GM23338 (cell line): ENCODE measurements at regions not wholly inside any gene's neighbourhood (a gene's known extent, or its start where the extent isn't known, plus 50 kb on each side); places are given as distances from the start of the nearest gene placed in this dataset.

ENCODE experiments used
- ATAC-seq: fragments of 200-7000 bp; cut with Tn5 transposase; 3 replicates; pipeline ENCODE4 v1.9.1; 2020
- DNase-seq: peaks from one replicate; pipeline ENCODE4 v3.0.0-alpha.2; 2015; ENCODE audit warnings: low spot score
- H2AFZ ChIP-seq: fragments of 200-600 bp; sonication (generic); 2 replicates; pipeline ENCODE4 v1.8.0; 2016; ENCODE audit warnings: antibody characterized with exemption, mild to moderate bottlenecking, moderate library complexity
- H3F3A ChIP-seq: fragments of 200-600 bp; sonication (generic); replicated peaks from 2 replicates; pipeline ENCODE4 v1.8.0; 2017; ENCODE audit warnings: antibody characterized with exemption, mixed run types, low read depth
- H3K27ac ChIP-seq: fragments of 200-600 bp; sonication (generic); 2 replicates; pipeline ENCODE4 v1.6.1; 2016; ENCODE audit warnings: low read depth
- H3K27me3 ChIP-seq: fragments of 200-600 bp; sonication (generic); 2 replicates; pipeline ENCODE4 v1.8.0; 2016; ENCODE audit warnings: mild to moderate bottlenecking, mixed run types, moderate library complexity; ENCODE audit not compliant: insufficient read depth
- H3K36me3 ChIP-seq: fragments of 200-600 bp; sonication (generic); 2 replicates; pipeline ENCODE4 v1.8.0; 2016; ENCODE audit warnings: mild to moderate bottlenecking; ENCODE audit not compliant: insufficient read depth
- H3K4me1 ChIP-seq: fragments of 200-600 bp; sonication (generic); 2 replicates; pipeline ENCODE4 v1.8.0; 2016; ENCODE audit warnings: mild to moderate bottlenecking, moderate library complexity; ENCODE audit not compliant: insufficient read depth
- H3K4me2 ChIP-seq: fragments of 200-600 bp; sonication (generic); 2 replicates; pipeline ENCODE4 v1.7.1; 2017; ENCODE audit warnings: mixed run types
- H3K4me3 ChIP-seq: fragments of 200-600 bp; sonication (generic); 2 replicates; pipeline ENCODE4 v1.6.1; 2016; ENCODE audit warnings: mixed run types
- H3K79me2 ChIP-seq: fragments of 200-600 bp; sonication (generic); replicated peaks from 2 replicates; pipeline ENCODE4 v1.8.0; 2017; ENCODE audit warnings: mild to moderate bottlenecking; ENCODE audit not compliant: insufficient read depth
- H3K9me2 ChIP-seq: fragments of 200-600 bp; sonication (generic); 2 replicates; pipeline ENCODE4 v1.8.0; 2017; ENCODE audit not compliant: insufficient read depth
- H4K20me1 ChIP-seq: fragments of 200-600 bp; sonication (generic); replicated peaks from 2 replicates; pipeline ENCODE4 v1.8.0; 2017; ENCODE audit warnings: mild to moderate bottlenecking; ENCODE audit not compliant: insufficient read depth
- H3K27ac Mint-ChIP-seq: 2 replicates; pipeline ENCODE4 v1.8.0; 2020; ENCODE audit warnings: inconsistent platforms, mild to moderate bottlenecking, moderate library complexity, mixed read lengths
- H3K27me3 Mint-ChIP-seq: 3 replicates; pipeline ENCODE4 v1.8.0; 2022; ENCODE audit warnings: low read depth, mild to moderate bottlenecking, moderate library complexity, mixed read lengths, inconsistent platforms; ENCODE audit not compliant: insufficient read depth, poor library complexity
- H3K36me3 Mint-ChIP-seq: 3 replicates; pipeline ENCODE4 v1.8.0; 2021; ENCODE audit warnings: low read depth, mild to moderate bottlenecking, inconsistent platforms, moderate library complexity, mixed read lengths
- H3K4me1 Mint-ChIP-seq: 3 replicates; pipeline ENCODE4 v1.8.0; 2020; ENCODE audit warnings: mild to moderate bottlenecking, inconsistent platforms, mixed read lengths
- H3K4me3 Mint-ChIP-seq: 3 replicates; pipeline ENCODE4 v1.8.0; 2021; ENCODE audit warnings: moderate library complexity, mild to moderate bottlenecking, inconsistent platforms, mixed read lengths
- H3K9me3 Mint-ChIP-seq: 3 replicates; pipeline ENCODE4 v1.8.0; 2020; ENCODE audit warnings: moderate library complexity, mild to moderate bottlenecking, inconsistent platforms, mixed read lengths
- CTCF ChIP-seq, 2 experiments: fragments of 200-600 bp in 1 of 2; sonication (generic) in 1 of 2; conservative IDR thresholded peaks; 2 replicates each; pipeline versions ENCODE4 v1.5.1 to v1.6.1; 2016 to 2017; ENCODE audit warnings: antibody characterized with exemption in 2 of 2, low read depth in 2 of 2, mild to moderate bottlenecking in 2 of 2, moderate library complexity in 1 of 2
- ETS1 ChIP-seq: IDR thresholded peaks from 2 replicates; pipeline ENCODE4 v1.6.1; 2016; ENCODE audit warnings: antibody characterized with exemption
- EZH2 ChIP-seq: fragments of 200-600 bp; sonication (generic); IDR thresholded peaks from one replicate; pipeline ENCODE4 v1.8.0; 2017; ENCODE audit warnings: antibody characterized with exemption, mild to moderate bottlenecking, low read depth; ENCODE audit not compliant: unreplicated experiment
- EZH2phosphoT487 ChIP-seq: fragments of 200-600 bp; sonication (generic); IDR thresholded peaks from one replicate; pipeline ENCODE4 v1.8.1; 2018; ENCODE audit warnings: antibody characterized with exemption; ENCODE audit not compliant: unreplicated experiment
- JUNB ChIP-seq: IDR thresholded peaks from one replicate; pipeline ENCODE4 v1.6.1; 2016; ENCODE audit warnings: antibody characterized with exemption; ENCODE audit not compliant: unreplicated experiment
- NANOG ChIP-seq: IDR thresholded peaks from 2 replicates; pipeline ENCODE4 v1.6.1; 2016; ENCODE audit warnings: antibody characterized with exemption, borderline replicate concordance
- ZNF331 ChIP-seq: fragments of 250-450 bp; sonication (Bioruptor Pico); IDR thresholded peaks from 2 replicates; pipeline ENCODE4 v1.5.0; 2020; ENCODE audit warnings: low read depth, mild to moderate bottlenecking, moderate library complexity
- TF ChIP-seq, protein P1 (sequence below): IDR thresholded peaks from one replicate; pipeline ENCODE4 v1.6.1; 2018; ENCODE audit warnings: antibody characterized with exemption; ENCODE audit not compliant: unreplicated experiment

- TF ChIP-seq, protein P1, sequence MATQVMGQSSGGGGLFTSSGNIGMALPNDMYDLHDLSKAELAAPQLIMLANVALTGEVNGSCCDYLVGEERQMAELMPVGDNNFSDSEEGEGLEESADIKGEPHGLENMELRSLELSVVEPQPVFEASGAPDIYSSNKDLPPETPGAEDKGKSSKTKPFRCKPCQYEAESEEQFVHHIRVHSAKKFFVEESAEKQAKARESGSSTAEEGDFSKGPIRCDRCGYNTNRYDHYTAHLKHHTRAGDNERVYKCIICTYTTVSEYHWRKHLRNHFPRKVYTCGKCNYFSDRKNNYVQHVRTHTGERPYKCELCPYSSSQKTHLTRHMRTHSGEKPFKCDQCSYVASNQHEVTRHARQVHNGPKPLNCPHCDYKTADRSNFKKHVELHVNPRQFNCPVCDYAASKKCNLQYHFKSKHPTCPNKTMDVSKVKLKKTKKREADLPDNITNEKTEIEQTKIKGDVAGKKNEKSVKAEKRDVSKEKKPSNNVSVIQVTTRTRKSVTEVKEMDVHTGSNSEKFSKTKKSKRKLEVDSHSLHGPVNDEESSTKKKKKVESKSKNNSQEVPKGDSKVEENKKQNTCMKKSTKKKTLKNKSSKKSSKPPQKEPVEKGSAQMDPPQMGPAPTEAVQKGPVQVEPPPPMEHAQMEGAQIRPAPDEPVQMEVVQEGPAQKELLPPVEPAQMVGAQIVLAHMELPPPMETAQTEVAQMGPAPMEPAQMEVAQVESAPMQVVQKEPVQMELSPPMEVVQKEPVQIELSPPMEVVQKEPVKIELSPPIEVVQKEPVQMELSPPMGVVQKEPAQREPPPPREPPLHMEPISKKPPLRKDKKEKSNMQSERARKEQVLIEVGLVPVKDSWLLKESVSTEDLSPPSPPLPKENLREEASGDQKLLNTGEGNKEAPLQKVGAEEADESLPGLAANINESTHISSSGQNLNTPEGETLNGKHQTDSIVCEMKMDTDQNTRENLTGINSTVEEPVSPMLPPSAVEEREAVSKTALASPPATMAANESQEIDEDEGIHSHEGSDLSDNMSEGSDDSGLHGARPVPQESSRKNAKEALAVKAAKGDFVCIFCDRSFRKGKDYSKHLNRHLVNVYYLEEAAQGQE: no peak
- TF ChIP-seq ETS1 (no peak), CTCF (conservative IDR thresholded peaks at IDR 0.05; ENCODE audit: low read depth in 2 of 2) (no peak), JUNB (no peak), EZH2phosphoT487 (no peak), EZH2 (no peak), ZNF331 (CRISPR knock-in tag) (no peak)
Measured at GRCh38 chr5:171528865-171529614, 109.6 kb downstream of the FGF18 start (continued).

- Histone ChIP-seq H3K36me3 (no peaks in the 10 kb centered on the region), H3K79me2 (no peaks in the 10 kb centered on the region), H3K27ac (no peak overlapping the region), H2AFZ (no peak overlapping the region), H3K27me3 (no peaks in the 10 kb centered on the region), H3K4me2 (no peak overlapping the region), H3K9me2 (no peaks in the 10 kb centered on the region), H4K20me1 (no peaks in the 10 kb centered on the region), H3F3A (no peaks in the 10 kb centered on the region), H3K4me3 (no peak overlapping the region), H3K4me1 (peaks cover 21% of the 10 kb centered on the region)
- ATAC-seq (no peak), DNase-seq (no peak)
- Mint-ChIP-seq H3K4me1 (peaks cover 27% of the 10 kb centered on the region), H3K27me3 (no peaks in the 10 kb centered on the region), H3K36me3 (no peaks in the 10 kb centered on the region), H3K4me3 (no peak overlapping the region), H3K27ac (no peak overlapping the region), H3K9me3 (no peaks in the 10 kb centered on the region)
- no peak for TF ChIP-seq NANOG
- no peak for TF ChIP-seq CTCF (conservative IDR thresholded peaks at IDR 0.05; ENCODE audit: low read depth in 2 of 2)
- no peak for TF ChIP-seq ZNF331 (CRISPR knock-in tag)
Measured at GRCh38 chr5:171531638-171532037, 112.2 kb downstream of the FGF18 start.
